GM23338 (cell line): ENCODE measurements at regions not wholly inside any gene's neighbourhood (a gene's known extent, or its start where the extent isn't known, plus 50 kb on each side); places are given as distances from the start of the nearest gene placed in this dataset.

ENCODE experiments used
- ATAC-seq: fragments of 200-7000 bp; cut with Tn5 transposase; 3 replicates; pipeline ENCODE4 v1.9.1; 2020
- DNase-seq: peaks from one replicate; pipeline ENCODE4 v3.0.0-alpha.2; 2015; ENCODE audit warnings: low spot score
- H2AFZ ChIP-seq: fragments of 200-600 bp; sonication (generic); 2 replicates; pipeline ENCODE4 v1.8.0; 2016; ENCODE audit warnings: antibody characterized with exemption, mild to moderate bottlenecking, moderate library complexity
- H3F3A ChIP-seq: fragments of 200-600 bp; sonication (generic); replicated peaks from 2 replicates; pipeline ENCODE4 v1.8.0; 2017; ENCODE audit warnings: antibody characterized with exemption, mixed run types, low read depth
- H3K27ac ChIP-seq: fragments of 200-600 bp; sonication (generic); 2 replicates; pipeline ENCODE4 v1.6.1; 2016; ENCODE audit warnings: low read depth
- H3K27me3 ChIP-seq: fragments of 200-600 bp; sonication (generic); 2 replicates; pipeline ENCODE4 v1.8.0; 2016; ENCODE audit warnings: mild to moderate bottlenecking, mixed run types, moderate library complexity; ENCODE audit not compliant: insufficient read depth
- H3K36me3 ChIP-seq: fragments of 200-600 bp; sonication (generic); 2 replicates; pipeline ENCODE4 v1.8.0; 2016; ENCODE audit warnings: mild to moderate bottlenecking; ENCODE audit not compliant: insufficient read depth
- H3K4me1 ChIP-seq: fragments of 200-600 bp; sonication (generic); 2 replicates; pipeline ENCODE4 v1.8.0; 2016; ENCODE audit warnings: mild to moderate bottlenecking, moderate library complexity; ENCODE audit not compliant: insufficient read depth
- H3K4me2 ChIP-seq: fragments of 200-600 bp; sonication (generic); 2 replicates; pipeline ENCODE4 v1.7.1; 2017; ENCODE audit warnings: mixed run types
- H3K4me3 ChIP-seq: fragments of 200-600 bp; sonication (generic); 2 replicates; pipeline ENCODE4 v1.6.1; 2016; ENCODE audit warnings: mixed run types
- H3K79me2 ChIP-seq: fragments of 200-600 bp; sonication (generic); replicated peaks from 2 replicates; pipeline ENCODE4 v1.8.0; 2017; ENCODE audit warnings: mild to moderate bottlenecking; ENCODE audit not compliant: insufficient read depth
- H3K9me2 ChIP-seq: fragments of 200-600 bp; sonication (generic); 2 replicates; pipeline ENCODE4 v1.8.0; 2017; ENCODE audit not compliant: insufficient read depth
- H4K20me1 ChIP-seq: fragments of 200-600 bp; sonication (generic); replicated peaks from 2 replicates; pipeline ENCODE4 v1.8.0; 2017; ENCODE audit warnings: mild to moderate bottlenecking; ENCODE audit not compliant: insufficient read depth
- H3K27ac Mint-ChIP-seq: 2 replicates; pipeline ENCODE4 v1.8.0; 2020; ENCODE audit warnings: inconsistent platforms, mild to moderate bottlenecking, moderate library complexity, mixed read lengths
- H3K27me3 Mint-ChIP-seq: 3 replicates; pipeline ENCODE4 v1.8.0; 2022; ENCODE audit warnings: low read depth, mild to moderate bottlenecking, moderate library complexity, mixed read lengths, inconsistent platforms; ENCODE audit not compliant: insufficient read depth, poor library complexity
- H3K36me3 Mint-ChIP-seq: 3 replicates; pipeline ENCODE4 v1.8.0; 2021; ENCODE audit warnings: low read depth, mild to moderate bottlenecking, inconsistent platforms, moderate library complexity, mixed read lengths
- H3K4me1 Mint-ChIP-seq: 3 replicates; pipeline ENCODE4 v1.8.0; 2020; ENCODE audit warnings: mild to moderate bottlenecking, inconsistent platforms, mixed read lengths
- H3K4me3 Mint-ChIP-seq: 3 replicates; pipeline ENCODE4 v1.8.0; 2021; ENCODE audit warnings: moderate library complexity, mild to moderate bottlenecking, inconsistent platforms, mixed read lengths
- H3K9me3 Mint-ChIP-seq: 3 replicates; pipeline ENCODE4 v1.8.0; 2020; ENCODE audit warnings: moderate library complexity, mild to moderate bottlenecking, inconsistent platforms, mixed read lengths
- CREB1 ChIP-seq: fragments of 250-450 bp; sonication (Bioruptor Pico); IDR thresholded peaks from 2 replicates; pipeline ENCODE4 v1.5.0; 2020; ENCODE audit warnings: low read depth, mild to moderate bottlenecking, moderate library complexity
- CTCF ChIP-seq, 2 experiments: fragments of 200-600 bp in 1 of 2; sonication (generic) in 1 of 2; conservative IDR thresholded peaks; 2 replicates each; pipeline versions ENCODE4 v1.5.1 to v1.6.1; 2016 to 2017; ENCODE audit warnings: antibody characterized with exemption in 2 of 2, low read depth in 2 of 2, mild to moderate bottlenecking in 2 of 2, moderate library complexity in 1 of 2
- ETS1 ChIP-seq: IDR thresholded peaks from 2 replicates; pipeline ENCODE4 v1.6.1; 2016; ENCODE audit warnings: antibody characterized with exemption
- EZH2 ChIP-seq: fragments of 200-600 bp; sonication (generic); IDR thresholded peaks from one replicate; pipeline ENCODE4 v1.8.0; 2017; ENCODE audit warnings: antibody characterized with exemption, mild to moderate bottlenecking, low read depth; ENCODE audit not compliant: unreplicated experiment
- EZH2phosphoT487 ChIP-seq: fragments of 200-600 bp; sonication (generic); IDR thresholded peaks from one replicate; pipeline ENCODE4 v1.8.1; 2018; ENCODE audit warnings: antibody characterized with exemption; ENCODE audit not compliant: unreplicated experiment
- JUNB ChIP-seq: IDR thresholded peaks from one replicate; pipeline ENCODE4 v1.6.1; 2016; ENCODE audit warnings: antibody characterized with exemption; ENCODE audit not compliant: unreplicated experiment
- NANOG ChIP-seq: IDR thresholded peaks from 2 replicates; pipeline ENCODE4 v1.6.1; 2016; ENCODE audit warnings: antibody characterized with exemption, borderline replicate concordance
- POLR2AphosphoS5 ChIP-seq: IDR thresholded peaks from 2 replicates; pipeline ENCODE4 v1.6.1; 2016; ENCODE audit warnings: antibody characterized with exemption, low read depth
- REST ChIP-seq: IDR thresholded peaks from one replicate; pipeline ENCODE4 v1.6.1; 2018; ENCODE audit warnings: antibody characterized with exemption; ENCODE audit not compliant: unreplicated experiment
- STAT1 ChIP-seq: IDR thresholded peaks from one replicate; pipeline ENCODE4 v1.6.1; 2016; ENCODE audit warnings: antibody characterized with exemption; ENCODE audit not compliant: unreplicated experiment
- ZNF114 ChIP-seq: fragments of 250-450 bp; sonication (Bioruptor Pico); IDR thresholded peaks from 2 replicates; pipeline ENCODE4 v1.5.0; 2020; ENCODE audit warnings: mild to moderate bottlenecking, moderate library complexity
- ZNF331 ChIP-seq: fragments of 250-450 bp; sonication (Bioruptor Pico); IDR thresholded peaks from 2 replicates; pipeline ENCODE4 v1.5.0; 2020; ENCODE audit warnings: low read depth, mild to moderate bottlenecking, moderate library complexity
- ZNF462 ChIP-seq: fragments of 250-450 bp; sonication (Bioruptor Pico); IDR thresholded peaks from 2 replicates; pipeline ENCODE4 v1.5.0; 2020; ENCODE audit warnings: mild to moderate bottlenecking, moderate library complexity

GRCh38 chr5:104418056-104418455 lies 855.5 kb upstream of the NUDT12 start:
- Mint-ChIP-seq H3K27ac (no peak overlapping the region), H3K36me3 (no peaks in the 10 kb centered on the region), H3K27me3 (no peaks in the 10 kb centered on the region), H3K4me1 (no peaks in the 10 kb centered on the region; the same call in 2 of the 3 replicates), H3K4me3 (no peak overlapping the region), H3K9me3 (no peaks in the 10 kb centered on the region)
- Histone ChIP-seq H3K9me2 (no peaks in the 10 kb centered on the region; the same call in 1 of the 2 replicates), H3K4me1 (no peaks in the 10 kb centered on the region), H3K27ac (no peak overlapping the region), H3F3A (no peaks in the 10 kb centered on the region), H3K79me2 (no peaks in the 10 kb centered on the region), H4K20me1 (no peaks in the 10 kb centered on the region), H3K4me3 (no peak overlapping the region), H2AFZ (no peak overlapping the region), H3K36me3 (no peaks in the 10 kb centered on the region), H3K27me3 (no peaks in the 10 kb centered on the region), H3K4me2 (no peak overlapping the region)
- no peak for ATAC-seq
- no peak for TF ChIP-seq POLR2AphosphoS5
- no peak for TF ChIP-seq NANOG
- TF ChIP-seq CREB1 (CRISPR knock-in tag), result no peak
- TF ChIP-seq ZNF462 (CRISPR knock-in tag), result no peak
- no peak for TF ChIP-seq JUNB
- TF ChIP-seq CTCF (conservative IDR thresholded peaks at IDR 0.05; ENCODE audit: low read depth in 2 of 2), result no peak
- no peak for TF ChIP-seq STAT1
- no peak for TF ChIP-seq ZNF114
- no peak for TF ChIP-seq EZH2
- no peak for TF ChIP-seq ETS1
- no peak for TF ChIP-seq REST
- no peak for TF ChIP-seq EZH2phosphoT487
- no peak for TF ChIP-seq ZNF331
- DNase-seq, result no peak
